SU-DHL-6 (cell line): ENCODE measurements at regions not wholly inside any gene's neighbourhood (a gene's known extent, or its start where the extent isn't known, plus 50 kb on each side); places are given as distances from the start of the nearest gene placed in this dataset.
"Not testable (repeated sequence)": the region's sequence is repeated elsewhere in the genome, so short reads cannot be mapped to it uniquely, and the experiment has no call there.

ENCODE experiments used
- H2AFZ ChIP-seq: fragments of 200-600 bp; sonication (generic); 2 replicates; pipeline ENCODE4 v1.6.1; 2014; ENCODE audit warnings: low read depth, mild to moderate bottlenecking, moderate library complexity, mixed read lengths, antibody characterized with exemption, low read length; ENCODE audit not compliant: severe bottlenecking
- H3F3A ChIP-seq: fragments of 200-600 bp; shearing (Covaris generic); 2 replicates; pipeline ENCODE4 v1.6.0; 2016; ENCODE audit warnings: antibody characterized with exemption, mild to moderate bottlenecking; ENCODE audit not compliant: insufficient read depth
- H3K27ac ChIP-seq: fragments of 200-600 bp; sonication (generic); 2 replicates; pipeline ENCODE4 v1.5.1; 2016; ENCODE audit warnings: low read depth, mild to moderate bottlenecking, low read length, moderate library complexity, mixed read lengths
- H3K27me3 ChIP-seq: fragments of 200-600 bp; sonication (generic), shearing (Covaris generic); 2 replicates; pipeline ENCODE4 v1.6.0; 2014; ENCODE audit warnings: mild to moderate bottlenecking, low read length
- H3K36me3 ChIP-seq: fragments of 200-600 bp; sonication (generic); 2 replicates; pipeline ENCODE4 v1.6.1; 2014; ENCODE audit warnings: mild to moderate bottlenecking, low read length, mixed read lengths
- H3K4me2 ChIP-seq: fragments of 300-600, 200-600 bp; shearing (Covaris generic), sonication (generic); 2 replicates; pipeline ENCODE4 v1.6.0; 2014; ENCODE audit warnings: low read length, low read depth, mild to moderate bottlenecking; ENCODE audit not compliant: poor library complexity, severe bottlenecking
- H3K4me3 ChIP-seq: fragments of 200-600 bp; sonication (generic); 2 replicates; pipeline ENCODE4 v1.5.1; 2014; ENCODE audit warnings: antibody characterized with exemption, low read length, mild to moderate bottlenecking, mixed read lengths; ENCODE audit not compliant: insufficient read depth, poor library complexity, severe bottlenecking
- H3K79me2 ChIP-seq: fragments of 200-600 bp; sonication (generic); 2 replicates; pipeline ENCODE4 v1.6.1; 2014; ENCODE audit warnings: mild to moderate bottlenecking, low read length, moderate library complexity; ENCODE audit not compliant: insufficient read depth
- H3K9ac ChIP-seq: fragments of 200-600 bp; sonication (generic); 2 replicates; pipeline ENCODE4 v1.7.0; 2014; ENCODE audit warnings: mild to moderate bottlenecking, low read length
- H3K9me2 ChIP-seq: fragments of 200-600 bp; sonication (generic); replicated peaks from 2 replicates; pipeline ENCODE4 v1.6.1; 2014; ENCODE audit warnings: low read length; ENCODE audit not compliant: insufficient read depth
- H3K9me3 ChIP-seq: fragments of 200-600 bp; sonication (generic); 2 replicates; pipeline ENCODE4 v1.6.1; 2014; ENCODE audit warnings: low read length, mixed read lengths; ENCODE audit not compliant: insufficient read depth
- H4K20me1 ChIP-seq: fragments of 200-600 bp; sonication (generic); 2 replicates; pipeline ENCODE4 v1.6.1; 2014; ENCODE audit warnings: low read depth, mild to moderate bottlenecking, antibody characterized with exemption, low read length, moderate library complexity, mixed read lengths
- EZH2phosphoT487 ChIP-seq: fragments of 200-600 bp; sonication (generic), shearing (Covaris generic); conservative IDR thresholded peaks from 2 replicates; pipeline ENCODE4 v1.6.1; 2018; ENCODE audit warnings: mild to moderate bottlenecking, antibody characterized with exemption, low read length, moderate library complexity, mixed read lengths
- TF ChIP-seq, protein P1 (sequence below): fragments of 200-600 bp; sonication (generic); IDR thresholded peaks from one replicate; pipeline ENCODE4 v1.5.1; 2017; ENCODE audit warnings: antibody characterized with exemption, mild to moderate bottlenecking, low read length, moderate library complexity; ENCODE audit not compliant: insufficient read depth, poor library complexity, severe bottlenecking

- Histone ChIP-seq H3F3A (no peaks in the 10 kb centered on the region), H4K20me1 (no peaks in the 10 kb centered on the region)
- TF ChIP-seq EZH2phosphoT487 = no peak
- TF ChIP-seq, protein P1, sequence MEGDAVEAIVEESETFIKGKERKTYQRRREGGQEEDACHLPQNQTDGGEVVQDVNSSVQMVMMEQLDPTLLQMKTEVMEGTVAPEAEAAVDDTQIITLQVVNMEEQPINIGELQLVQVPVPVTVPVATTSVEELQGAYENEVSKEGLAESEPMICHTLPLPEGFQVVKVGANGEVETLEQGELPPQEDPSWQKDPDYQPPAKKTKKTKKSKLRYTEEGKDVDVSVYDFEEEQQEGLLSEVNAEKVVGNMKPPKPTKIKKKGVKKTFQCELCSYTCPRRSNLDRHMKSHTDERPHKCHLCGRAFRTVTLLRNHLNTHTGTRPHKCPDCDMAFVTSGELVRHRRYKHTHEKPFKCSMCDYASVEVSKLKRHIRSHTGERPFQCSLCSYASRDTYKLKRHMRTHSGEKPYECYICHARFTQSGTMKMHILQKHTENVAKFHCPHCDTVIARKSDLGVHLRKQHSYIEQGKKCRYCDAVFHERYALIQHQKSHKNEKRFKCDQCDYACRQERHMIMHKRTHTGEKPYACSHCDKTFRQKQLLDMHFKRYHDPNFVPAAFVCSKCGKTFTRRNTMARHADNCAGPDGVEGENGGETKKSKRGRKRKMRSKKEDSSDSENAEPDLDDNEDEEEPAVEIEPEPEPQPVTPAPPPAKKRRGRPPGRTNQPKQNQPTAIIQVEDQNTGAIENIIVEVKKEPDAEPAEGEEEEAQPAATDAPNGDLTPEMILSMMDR = no peak
Observed at GRCh38 chr18:1026930-1027329, 122.3 kb downstream of the ADCYAP1 start.

GRCh38 chr18:1033092-1033491 is 128.4 kb downstream of the ADCYAP1 start:
- not testable (repeated sequence) for H2AFZ ChIP-seq, H3K9me2 ChIP-seq

More at GRCh38 chr18:1026930-1027329, 122.3 kb downstream of the ADCYAP1 start:
- no peak overlapping the region for H3K27ac ChIP-seq
- H3K79me2 ChIP-seq = no peaks in the 10 kb centered on the region
- H3K4me3 ChIP-seq = no peak overlapping the region
- H3K27me3 ChIP-seq = no peaks in the 10 kb centered on the region
- no peaks in the 10 kb centered on the region for H3K9me3 ChIP-seq
- H2AFZ ChIP-seq = no peak overlapping the region
- no peaks in the 10 kb centered on the region for H3K36me3 ChIP-seq
- H3K4me2 ChIP-seq = no peak overlapping the region
- H3K9ac ChIP-seq = no peak overlapping the region
- no peaks in the 10 kb centered on the region for H3K9me2 ChIP-seq

GRCh38 chr18:1034971-1035370 is 130.3 kb downstream of the ADCYAP1 start:
- no peaks in the 10 kb centered on the region for H3K9me3 ChIP-seq
- no peaks in the 10 kb centered on the region for H3K79me2 ChIP-seq
- H3K4me2 ChIP-seq = no peak overlapping the region
- no peaks in the 10 kb centered on the region for H3K36me3 ChIP-seq
- H3K9me2 ChIP-seq = no peaks in the 10 kb centered on the region
- H3K27me3 ChIP-seq = no peaks in the 10 kb centered on the region
- H3K27ac ChIP-seq = no peak overlapping the region
- no peak overlapping the region for H2AFZ ChIP-seq
- no peak overlapping the region for H3K9ac ChIP-seq
- no peak for TF ChIP-seq EZH2phosphoT487
- TF ChIP-seq, protein P1 = no peak
- no peaks in the 10 kb centered on the region for H3F3A ChIP-seq
- H4K20me1 ChIP-seq = no peaks in the 10 kb centered on the region
- H3K4me3 ChIP-seq = no peak overlapping the region

More at GRCh38 chr18:1033092-1033491, 128.4 kb downstream of the ADCYAP1 start:
- H3K4me3 ChIP-seq, H3K36me3 ChIP-seq, H3K27ac ChIP-seq, H4K20me1 ChIP-seq, H3F3A ChIP-seq, H3K27me3 ChIP-seq, H3K79me2 ChIP-seq, H3K9me3 ChIP-seq, H3K9ac ChIP-seq, H3K4me2 ChIP-seq: not testable (repeated sequence)

DNA sequence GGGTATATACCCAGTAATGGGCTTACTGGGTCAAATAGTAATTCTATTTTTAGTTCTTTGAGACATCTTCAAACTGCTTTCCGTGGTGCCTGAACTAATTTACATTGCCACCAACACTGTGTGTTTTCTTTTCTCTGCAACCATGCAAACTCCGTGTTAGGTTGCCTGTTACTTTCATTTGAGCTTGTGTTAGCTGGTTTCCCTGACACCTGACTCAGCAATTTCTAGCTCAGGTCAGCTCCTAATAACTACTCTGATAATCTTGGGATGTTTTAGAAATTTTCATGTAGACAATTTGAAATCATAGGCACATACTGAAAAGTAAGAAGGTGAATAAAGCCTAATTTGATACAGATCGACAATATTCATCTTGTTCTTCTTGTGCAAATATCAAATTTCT is 132.3 kb downstream of the ADCYAP1 start:
- H3K4me2 ChIP-seq = no peak overlapping the region
- no peak overlapping the region for H3K27ac ChIP-seq
- no peaks in the 10 kb centered on the region for H3F3A ChIP-seq
- TF ChIP-seq, protein P1 = no peak
- TF ChIP-seq EZH2phosphoT487 = no peak
- H2AFZ ChIP-seq = no peak overlapping the region
- no peaks in the 10 kb centered on the region for H3K36me3 ChIP-seq
- no peaks in the 10 kb centered on the region for H3K9me3 ChIP-seq
- no peaks in the 10 kb centered on the region for H3K9me2 ChIP-seq
- no peaks in the 10 kb centered on the region for H3K27me3 ChIP-seq
- H3K9ac ChIP-seq = no peak overlapping the region
- H4K20me1 ChIP-seq = no peaks in the 10 kb centered on the region
- no peak overlapping the region for H3K4me3 ChIP-seq
- H3K79me2 ChIP-seq = no peaks in the 10 kb centered on the region
